HCT116 (cell line): ENCODE measurements at regions not wholly inside any gene's neighbourhood (a gene's known extent, or its start where the extent isn't known, plus 50 kb on each side); places are given as distances from the start of the nearest gene placed in this dataset.

Experiments used
- ATAC-seq: fragments of 200-7000 bp; cut with Tn5 transposase; 2 replicates; pipeline ENCODE4 v1.9.1; 2020; ENCODE audit warnings: mild to moderate bottlenecking, moderate library complexity
- BruUV-seq: library from RNA; stranded (reverse); fragments of 400-500 nt; replicated peaks from 2 replicates; lab custom pipeline; 2021; lab: Mats Ljungman, UMichigan
- CTCF ChIA-PET: fragments of 300-600 bp; sonication (Branson Sonifier 250); formaldehyde crosslinking; loops from one replicate; lab custom pipeline; 2021; ENCODE audit warnings: antibody characterized with exemption; lab: Charles Lee
- POLR2A ChIA-PET: fragments of 300-600, 350-600 bp; sonication (Branson Sonifier 250); formaldehyde crosslinking; loops from one replicate; lab custom pipeline; 2021; ENCODE audit warnings: antibody characterized with exemption; lab: Charles Lee
- RAD21 ChIA-PET, 2 experiments: fragments of 300-600 bp; sonication (Branson Sonifier 250); formaldehyde crosslinking; loops; one replicate each; lab custom pipeline; 2023; ENCODE audit warnings: low total read pairs in 2 of 2; ENCODE audit not compliant: uncharacterized antibody in 2 of 2, unreplicated experiment in 2 of 2, low non-redundant PET in 1 of 2; lab: Charles Lee
- DNase-seq: peaks from one replicate; pipeline ENCODE4 v3.0.0-alpha.2; 2010; ENCODE audit warnings: low read depth, low spot score
- H2AFZ ChIP-seq: fragments of 200-600 bp; shearing (Covaris generic), sonication (generic); 2 replicates; pipeline ENCODE4 v1.6.1; 2017; ENCODE audit warnings: low read depth, mixed run types, mixed read lengths, antibody characterized with exemption, low read length; ENCODE audit not compliant: poor library complexity, severe bottlenecking
- H3K27ac ChIP-seq: 2 replicates; pipeline ENCODE4 v1.5.1; 2012; ENCODE audit warnings: low read depth, low read length
- H3K27me3 ChIP-seq: fragments of 200-600 bp; sonication (generic); 2 replicates; pipeline ENCODE4 v1.6.1; 2016; ENCODE audit warnings: mixed run types, low read length, mixed read lengths; ENCODE audit not compliant: insufficient read depth
- H3K36me3 ChIP-seq, 2 experiments: fragments of 200-500 bp in 1 of 2; fragments of 200-600 bp in 1 of 2; sonication (Bioruptor generic) in 1 of 2; sonication (generic) in 1 of 2; 2 replicates each; pipeline versions ENCODE4 v1.5.1 to v1.6.1; 2014 to 2016; ENCODE audit warnings: low read length in 2 of 2, inconsistent platforms in 1 of 2, mixed read lengths in 1 of 2, mixed run types in 1 of 2; ENCODE audit not compliant: insufficient read depth in 2 of 2, control insufficient read depth in 1 of 2
- H3K4me1 ChIP-seq, 2 experiments: fragments of 200-600 bp in 1 of 2; sonication (generic) in 1 of 2; 2 replicates each; pipeline versions ENCODE4 v1.5.1 to v1.6.1; 2012 to 2017; ENCODE audit warnings: low read length in 2 of 2, inconsistent platforms in 1 of 2, mild to moderate bottlenecking in 1 of 2, mixed read lengths in 1 of 2, mixed run types in 1 of 2, moderate library complexity in 1 of 2; ENCODE audit not compliant: insufficient read depth in 2 of 2, control insufficient read depth in 1 of 2
- H3K4me2 ChIP-seq: fragments of 200-600 bp; sonication (generic); 2 replicates; pipeline ENCODE4 v1.6.1; 2017; ENCODE audit warnings: mixed run types, low read length, mixed read lengths
- H3K4me3 ChIP-seq, 2 experiments: fragments of 200-600 bp in 1 of 2; sonication (generic) in 1 of 2; replicated peaks in 1 of 2; 2 replicates each; pipeline ENCODE4 v1.5.1; 2011 to 2016; ENCODE audit warnings: low read length in 2 of 2, control low read depth in 1 of 2, low read depth in 1 of 2, mild to moderate bottlenecking in 1 of 2, mixed read lengths in 1 of 2, mixed run types in 1 of 2
- H3K79me2 ChIP-seq: fragments of 200-600 bp; sonication (generic); 2 replicates; pipeline ENCODE4 v1.6.1; 2017; ENCODE audit warnings: mild to moderate bottlenecking, mixed run types, low read length, moderate library complexity, mixed read lengths; ENCODE audit not compliant: insufficient read depth
- H3K9ac ChIP-seq: fragments of 200-600 bp; sonication (generic); 2 replicates; pipeline ENCODE4 v1.6.1; 2016; ENCODE audit warnings: low read length, mixed read lengths
- H3K9me2 ChIP-seq: fragments of 200-600 bp; sonication (generic), shearing (Covaris generic); 2 replicates; pipeline ENCODE4 v1.6.1; 2017; ENCODE audit warnings: mixed run types, mild to moderate bottlenecking, moderate library complexity; ENCODE audit not compliant: insufficient read depth
- H3K9me3 ChIP-seq, 2 experiments: fragments of 200-500 bp in 1 of 2; fragments of 200-600 bp in 1 of 2; sonication (Bioruptor generic) in 1 of 2; sonication (generic) in 1 of 2; 2 replicates each; pipeline ENCODE4 v1.6.1; 2014 to 2017; ENCODE audit warnings: low read length in 2 of 2, mixed read lengths in 2 of 2, inconsistent platforms in 1 of 2, low read depth in 1 of 2, mild to moderate bottlenecking in 1 of 2, mixed run types in 1 of 2, moderate library complexity in 1 of 2; ENCODE audit not compliant: control insufficient read depth in 1 of 2, insufficient read depth in 1 of 2
- H4K20me1 ChIP-seq: fragments of 200-600 bp; sonication (generic), shearing (Covaris generic); 2 replicates; pipeline ENCODE4 v1.6.1; 2017; ENCODE audit warnings: mixed run types, mild to moderate bottlenecking, moderate library complexity; ENCODE audit not compliant: insufficient read depth
- CBX3 ChIP-seq: IDR thresholded peaks from 2 replicates; pipeline ENCODE4 v1.6.1; 2012; ENCODE audit warnings: low read depth
- EZH2phosphoT487 ChIP-seq: fragments of 200-600 bp; IDR thresholded peaks from 2 replicates; pipeline ENCODE4 v1.6.1; 2018; ENCODE audit warnings: antibody characterized with exemption, borderline replicate concordance
- POLR2A ChIP-seq: IDR thresholded peaks from 2 replicates; pipeline ENCODE4 v1.7.0; 2011; ENCODE audit warnings: borderline replicate concordance; ENCODE audit not compliant: insufficient read depth, insufficient read length; ENCODE audit errors: extremely low read depth
- POLR2AphosphoS5 ChIP-seq: IDR thresholded peaks from 2 replicates; pipeline ENCODE4 v1.6.1; 2011; ENCODE audit warnings: mild to moderate bottlenecking, low read depth, low read length, moderate library complexity
- RAD21 ChIP-seq: IDR thresholded peaks from 2 replicates; pipeline ENCODE4 v1.6.1; 2012; ENCODE audit warnings: low read depth, mild to moderate bottlenecking
- YY1 ChIP-seq: IDR thresholded peaks from 2 replicates; pipeline ENCODE4 v1.6.1; 2011; ENCODE audit warnings: low read length, low read depth, moderate library complexity, mild to moderate bottlenecking; ENCODE audit not compliant: insufficient replicate concordance; ENCODE audit errors: extremely low read depth
- intact Hi-C: fragments of 100-400 bp; cut with micrococcal nuclease; formaldehyde crosslinking; loops from 2 replicates; pipeline ENCODE4 v1.10.0; 2022
- TF ChIP-seq, protein P1 (sequence below), 3 experiments: fragments of 200-600 bp in 1 of 3; sonication (generic) in 1 of 3; IDR thresholded peaks in 2 of 3; conservative IDR thresholded peaks in 1 of 3; 2 replicates each; pipeline ENCODE4 v1.5.1; 2012 to 2017; ENCODE audit warnings: low read depth in 2 of 3, low read length in 2 of 3, antibody characterized with exemption in 1 of 3, borderline replicate concordance in 1 of 3, control low read depth in 1 of 3, mild to moderate bottlenecking in 1 of 3, mixed read lengths in 1 of 3, mixed run types in 1 of 3, moderate library complexity in 1 of 3; ENCODE audit not compliant: insufficient read depth in 1 of 3
- TF ChIP-seq, protein P2 (sequence below): IDR thresholded peaks from 2 replicates; pipeline ENCODE4 v1.6.1; 2011; ENCODE audit warnings: mild to moderate bottlenecking, low read length, moderate library complexity; ENCODE audit not compliant: insufficient replicate concordance; ENCODE audit errors: extremely low read depth
- TF ChIP-seq, protein P3 (sequence below): IDR thresholded peaks from 2 replicates; pipeline ENCODE4 v1.6.1; 2012

DNA sequence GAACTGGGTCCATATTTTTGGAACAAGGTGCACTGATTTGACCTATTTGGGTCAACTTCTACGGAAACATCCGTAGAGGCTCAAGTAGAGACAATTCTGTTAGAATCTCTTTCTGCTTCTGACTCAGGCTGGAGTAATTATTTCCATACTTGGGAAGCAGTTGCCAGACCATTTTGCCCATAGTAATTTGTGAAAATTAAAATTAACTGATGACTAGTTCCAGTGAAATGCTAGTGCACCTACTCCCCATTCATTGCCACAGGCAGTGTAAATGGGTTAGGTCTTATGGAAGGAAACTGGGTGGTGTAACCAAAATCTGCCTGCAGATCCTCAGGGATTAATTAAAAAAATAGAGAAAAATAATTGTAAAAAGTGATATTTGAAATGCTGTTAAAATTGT, 201.1 kb downstream of the TENT4A start:
- BruUV-seq, result no TSS peak
- RAD21 ChIA-PET, result no interaction called here
- no peaks in the 10 kb centered on the region for H3K27me3 ChIP-seq

More for the DNA sequence above, 201.1 kb downstream of the TENT4A start:
- no peak overlapping the region for H3K4me2 ChIP-seq
- H4K20me1 ChIP-seq, result no peaks in the 10 kb centered on the region
- ChIA-PET POLR2A (no interaction called here), CTCF (no interaction called here)
- H3K9ac ChIP-seq, result no peak overlapping the region
- H2AFZ ChIP-seq, result no peak overlapping the region
- no peaks in the 10 kb centered on the region for H3K9me3 ChIP-seq
- H3K27ac ChIP-seq, result no peak overlapping the region
- H3K36me3 ChIP-seq, result no peaks in the 10 kb centered on the region
- no peaks in the 10 kb centered on the region for H3K9me2 ChIP-seq
- DNase-seq (no peak), ATAC-seq (no peak)
- no peaks in the 10 kb centered on the region for H3K4me1 ChIP-seq
- H3K4me3 ChIP-seq, result no peak overlapping the region
- no peaks in the 10 kb centered on the region for H3K79me2 ChIP-seq
- intact Hi-C loops, result no loop called here
- TF ChIP-seq POLR2A (no peak), POLR2AphosphoS5 (no peak), RAD21 (no peak), CBX3 (no peak), YY1 (no peak), EZH2phosphoT487 (no peak)
- TF ChIP-seq, protein P1, sequence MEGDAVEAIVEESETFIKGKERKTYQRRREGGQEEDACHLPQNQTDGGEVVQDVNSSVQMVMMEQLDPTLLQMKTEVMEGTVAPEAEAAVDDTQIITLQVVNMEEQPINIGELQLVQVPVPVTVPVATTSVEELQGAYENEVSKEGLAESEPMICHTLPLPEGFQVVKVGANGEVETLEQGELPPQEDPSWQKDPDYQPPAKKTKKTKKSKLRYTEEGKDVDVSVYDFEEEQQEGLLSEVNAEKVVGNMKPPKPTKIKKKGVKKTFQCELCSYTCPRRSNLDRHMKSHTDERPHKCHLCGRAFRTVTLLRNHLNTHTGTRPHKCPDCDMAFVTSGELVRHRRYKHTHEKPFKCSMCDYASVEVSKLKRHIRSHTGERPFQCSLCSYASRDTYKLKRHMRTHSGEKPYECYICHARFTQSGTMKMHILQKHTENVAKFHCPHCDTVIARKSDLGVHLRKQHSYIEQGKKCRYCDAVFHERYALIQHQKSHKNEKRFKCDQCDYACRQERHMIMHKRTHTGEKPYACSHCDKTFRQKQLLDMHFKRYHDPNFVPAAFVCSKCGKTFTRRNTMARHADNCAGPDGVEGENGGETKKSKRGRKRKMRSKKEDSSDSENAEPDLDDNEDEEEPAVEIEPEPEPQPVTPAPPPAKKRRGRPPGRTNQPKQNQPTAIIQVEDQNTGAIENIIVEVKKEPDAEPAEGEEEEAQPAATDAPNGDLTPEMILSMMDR (IDR thresholded peaks at IDR 0.05 in 2 of 3, conservative IDR thresholded peaks at IDR 0.05 in 1 of 3; ENCODE audit: borderline replicate concordance in 1 of 3, insufficient read depth in 1 of 3, low read depth in 2 of 3, low read length in 2 of 3), result no peak
- TF ChIP-seq, protein P2, sequence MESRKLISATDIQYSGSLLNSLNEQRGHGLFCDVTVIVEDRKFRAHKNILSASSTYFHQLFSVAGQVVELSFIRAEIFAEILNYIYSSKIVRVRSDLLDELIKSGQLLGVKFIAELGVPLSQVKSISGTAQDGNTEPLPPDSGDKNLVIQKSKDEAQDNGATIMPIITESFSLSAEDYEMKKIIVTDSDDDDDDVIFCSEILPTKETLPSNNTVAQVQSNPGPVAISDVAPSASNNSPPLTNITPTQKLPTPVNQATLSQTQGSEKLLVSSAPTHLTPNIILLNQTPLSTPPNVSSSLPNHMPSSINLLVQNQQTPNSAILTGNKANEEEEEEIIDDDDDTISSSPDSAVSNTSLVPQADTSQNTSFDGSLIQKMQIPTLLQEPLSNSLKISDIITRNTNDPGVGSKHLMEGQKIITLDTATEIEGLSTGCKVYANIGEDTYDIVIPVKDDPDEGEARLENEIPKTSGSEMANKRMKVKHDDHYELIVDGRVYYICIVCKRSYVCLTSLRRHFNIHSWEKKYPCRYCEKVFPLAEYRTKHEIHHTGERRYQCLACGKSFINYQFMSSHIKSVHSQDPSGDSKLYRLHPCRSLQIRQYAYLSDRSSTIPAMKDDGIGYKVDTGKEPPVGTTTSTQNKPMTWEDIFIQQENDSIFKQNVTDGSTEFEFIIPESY, result no peak
- TF ChIP-seq, protein P3, sequence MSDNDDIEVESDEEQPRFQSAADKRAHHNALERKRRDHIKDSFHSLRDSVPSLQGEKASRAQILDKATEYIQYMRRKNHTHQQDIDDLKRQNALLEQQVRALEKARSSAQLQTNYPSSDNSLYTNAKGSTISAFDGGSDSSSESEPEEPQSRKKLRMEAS, result no peak
